ENCODE measurements at regions not wholly inside any gene's neighbourhood (a gene's known extent, or its start where the extent isn't known, plus 50 kb on each side); places are given as distances from the start of the nearest gene placed in this dataset.

DNA sequence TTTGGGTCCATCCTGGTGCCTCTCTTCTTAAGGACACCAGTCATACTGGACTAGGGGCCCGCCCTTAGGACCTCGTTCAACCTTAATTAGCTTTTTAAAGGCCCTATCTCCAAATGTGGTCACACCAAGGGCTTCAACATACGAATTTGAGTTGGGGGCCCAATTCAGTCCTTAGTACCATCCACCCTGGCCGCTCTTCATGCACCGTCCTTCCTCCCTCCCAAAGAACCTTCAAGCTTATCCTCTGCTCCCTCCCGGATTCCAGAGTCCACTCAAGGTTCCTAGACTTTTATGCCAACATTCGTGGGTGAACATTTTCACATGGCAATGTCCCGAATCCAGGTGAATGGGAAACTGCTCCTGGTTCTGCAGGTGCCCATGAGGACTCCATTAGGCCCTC lies 201.3 kb upstream of the IGF1R start:
- H3K27me3 ChIP-seq (ENCODE audit: control insufficient read depth in 3 of 3, insufficient read depth in 3 of 3, low read length in 3 of 3): peaks cover 6 to 33% (median 10%) of the 10 kb centered on the region in 3 donors
- no peak overlapping the region for H3K27ac ChIP-seq (ENCODE audit: low read depth, low read length)
- H3K9ac ChIP-seq (ENCODE audit: low read depth in 1 of 3, low read length in 3 of 3): no peak overlapping the region
- no peaks in the 10 kb centered on the region for H3K36me3 ChIP-seq (ENCODE audit: control insufficient read depth in 3 of 3, insufficient read depth in 3 of 3, low read length in 3 of 3)
- H3K9me3 ChIP-seq (ENCODE audit: control insufficient read depth in 3 of 3, low read length in 3 of 3): no peaks in the 10 kb centered on the region
- peaks cover 0 to 4% (median 0%) of the 10 kb centered on the region in 3 donors for H3K4me1 ChIP-seq (ENCODE audit: control insufficient read depth in 3 of 3, insufficient read depth in 3 of 3, low read length in 3 of 3)
- H3K4me3 ChIP-seq (ENCODE audit: low read length in 3 of 3): no peak overlapping the region

- no peaks in the 10 kb centered on the region for H3K9me3 ChIP-seq (ENCODE audit: control insufficient read depth in 3 of 3, low read length in 3 of 3)
- H3K27ac ChIP-seq (ENCODE audit: low read depth, low read length): no peak overlapping the region
- H3K4me1 ChIP-seq (ENCODE audit: control insufficient read depth in 3 of 3, insufficient read depth in 3 of 3, low read length in 3 of 3): no peaks in the 10 kb centered on the region
- no peaks in the 10 kb centered on the region for H3K36me3 ChIP-seq (ENCODE audit: control insufficient read depth in 3 of 3, insufficient read depth in 3 of 3, low read length in 3 of 3)
- H3K4me3 ChIP-seq (ENCODE audit: low read length in 3 of 3): no peak overlapping the region
- H3K27me3 ChIP-seq (ENCODE audit: control insufficient read depth in 3 of 3, insufficient read depth in 3 of 3, low read length in 3 of 3): peaks cover 0 to 14% (median 3%) of the 10 kb centered on the region in 3 donors
- no peak overlapping the region for H3K9ac ChIP-seq (ENCODE audit: low read depth in 1 of 3, low read length in 3 of 3)
Observed at GRCh38 chr15:98451236-98451635, 197.1 kb upstream of the IGF1R start.

DNA sequence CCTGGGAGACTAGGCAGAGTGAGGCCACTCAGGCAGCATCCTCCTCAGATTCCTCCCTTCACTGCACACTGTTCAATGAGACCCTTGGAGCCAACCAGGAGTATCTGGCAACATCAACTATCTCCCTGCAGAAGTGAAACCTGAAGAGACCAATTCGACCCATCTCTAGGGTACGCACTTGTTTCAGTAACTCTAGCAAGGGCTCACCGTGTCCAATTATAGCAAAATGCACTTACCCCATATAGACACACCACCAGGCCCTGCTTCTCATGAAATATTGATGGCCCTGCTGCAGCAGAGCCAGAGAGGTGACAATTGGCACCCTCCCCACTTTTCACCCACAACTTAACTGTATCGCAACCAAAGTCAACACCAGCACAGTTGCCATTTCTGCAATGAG lies 196.1 kb upstream of the IGF1R start:
- Histone ChIP-seq H3K9ac (ENCODE audit: low read depth in 1 of 3, low read length in 3 of 3) (no peak overlapping the region), H3K36me3 (ENCODE audit: control insufficient read depth in 3 of 3, insufficient read depth in 3 of 3, low read length in 3 of 3) (no peaks in the 10 kb centered on the region), H3K4me1 (ENCODE audit: control insufficient read depth in 3 of 3, insufficient read depth in 3 of 3, low read length in 3 of 3) (no peaks in the 10 kb centered on the region), H3K27ac (ENCODE audit: low read depth, low read length) (no peak overlapping the region), H3K4me3 (ENCODE audit: low read length in 3 of 3) (no peak overlapping the region), H3K27me3 (ENCODE audit: control insufficient read depth in 3 of 3, insufficient read depth in 3 of 3, low read length in 3 of 3) (peaks cover 0 to 10% (median 0%) of the 10 kb centered on the region in 3 donors), H3K9me3 (ENCODE audit: control insufficient read depth in 3 of 3, low read length in 3 of 3) (no peaks in the 10 kb centered on the region)

- Histone ChIP-seq H3K9me3 (ENCODE audit: control insufficient read depth in 3 of 3, low read length in 3 of 3) (no peaks in the 10 kb centered on the region), H3K36me3 (ENCODE audit: control insufficient read depth in 3 of 3, insufficient read depth in 3 of 3, low read length in 3 of 3) (no peaks in the 10 kb centered on the region), H3K27me3 (ENCODE audit: control insufficient read depth in 3 of 3, insufficient read depth in 3 of 3, low read length in 3 of 3) (peaks cover 0 to 4% (median 0%) of the 10 kb centered on the region in 3 donors), H3K27ac (ENCODE audit: low read depth, low read length) (no peak overlapping the region), H3K9ac (ENCODE audit: low read depth in 1 of 3, low read length in 3 of 3) (no peak overlapping the region), H3K4me1 (ENCODE audit: control insufficient read depth in 3 of 3, insufficient read depth in 3 of 3, low read length in 3 of 3) (no peaks in the 10 kb centered on the region), H3K4me3 (ENCODE audit: low read length in 3 of 3) (no peak overlapping the region)
Observed at GRCh38 chr15:98455904-98456303, 192.4 kb upstream of the IGF1R start.

- Histone ChIP-seq H3K36me3 (ENCODE audit: control insufficient read depth in 3 of 3, insufficient read depth in 3 of 3, low read length in 3 of 3) (no peaks in the 10 kb centered on the region), H3K4me3 (ENCODE audit: low read length in 3 of 3) (no peak overlapping the region), H3K4me1 (ENCODE audit: control insufficient read depth in 3 of 3, insufficient read depth in 3 of 3, low read length in 3 of 3) (no peaks in the 10 kb centered on the region), H3K27me3 (ENCODE audit: control insufficient read depth in 3 of 3, insufficient read depth in 3 of 3, low read length in 3 of 3) (peaks cover 0 to under 1% (median 0%) of the 10 kb centered on the region in 3 donors), H3K9me3 (ENCODE audit: control insufficient read depth in 3 of 3, low read length in 3 of 3) (peaks cover 2 to 7% (median 2%) of the 10 kb centered on the region in 3 donors), H3K27ac (ENCODE audit: low read depth, low read length) (no peak overlapping the region), H3K9ac (ENCODE audit: low read depth in 1 of 3, low read length in 3 of 3) (no peak overlapping the region)
Observed at GRCh38 chr15:98476559-98476958, 171.8 kb upstream of the IGF1R start.

- H3K9me3 ChIP-seq (ENCODE audit: control insufficient read depth in 3 of 3, low read length in 3 of 3): peaks cover 0 to 14% (median 4%) of the 10 kb centered on the region in 3 donors
- no peak overlapping the region for H3K4me3 ChIP-seq (ENCODE audit: low read length in 3 of 3)
- no peaks in the 10 kb centered on the region for H3K4me1 ChIP-seq (ENCODE audit: control insufficient read depth in 3 of 3, insufficient read depth in 3 of 3, low read length in 3 of 3)
- H3K36me3 ChIP-seq (ENCODE audit: control insufficient read depth in 3 of 3, insufficient read depth in 3 of 3, low read length in 3 of 3): no peaks in the 10 kb centered on the region
- H3K27ac ChIP-seq (ENCODE audit: low read depth, low read length): no peak overlapping the region
- peaks cover 0 to 5% (median 0%) of the 10 kb centered on the region in 3 donors for H3K27me3 ChIP-seq (ENCODE audit: control insufficient read depth in 3 of 3, insufficient read depth in 3 of 3, low read length in 3 of 3)
- H3K9ac ChIP-seq (ENCODE audit: low read depth in 1 of 3, low read length in 3 of 3): no peak overlapping the region
Observed at GRCh38 chr15:98480844-98481243, 167.5 kb upstream of the IGF1R start.

GRCh38 chr15:98483575-98484130 lies 164.7 kb upstream of the IGF1R start:
- Histone ChIP-seq H3K9me3 (ENCODE audit: control insufficient read depth in 3 of 3, low read length in 3 of 3) (peaks cover 0 to 10% (median 4%) of the 10 kb centered on the region in 3 donors), H3K27me3 (ENCODE audit: control insufficient read depth in 3 of 3, insufficient read depth in 3 of 3, low read length in 3 of 3) (peaks cover 0 to 5% (median 0%) of the 10 kb centered on the region in 3 donors), H3K4me3 (ENCODE audit: low read length in 3 of 3) (no peak overlapping the region), H3K4me1 (ENCODE audit: control insufficient read depth in 3 of 3, insufficient read depth in 3 of 3, low read length in 3 of 3) (no peaks in the 10 kb centered on the region), H3K36me3 (ENCODE audit: control insufficient read depth in 3 of 3, insufficient read depth in 3 of 3, low read length in 3 of 3) (no peaks in the 10 kb centered on the region), H3K27ac (ENCODE audit: low read depth, low read length) (no peak overlapping the region), H3K9ac (ENCODE audit: low read depth in 1 of 3, low read length in 3 of 3) (no peak overlapping the region)

GRCh38 chr15:98484914-98485313 lies 163.4 kb upstream of the IGF1R start:
- H3K9ac ChIP-seq (ENCODE audit: low read depth in 1 of 3, low read length in 3 of 3): no peak overlapping the region
- no peak overlapping the region for H3K27ac ChIP-seq (ENCODE audit: low read depth, low read length)
- H3K4me1 ChIP-seq (ENCODE audit: control insufficient read depth in 3 of 3, insufficient read depth in 3 of 3, low read length in 3 of 3): no peaks in the 10 kb centered on the region
- no peaks in the 10 kb centered on the region for H3K36me3 ChIP-seq (ENCODE audit: control insufficient read depth in 3 of 3, insufficient read depth in 3 of 3, low read length in 3 of 3)
- peaks cover 0 to 5% (median 0%) of the 10 kb centered on the region in 3 donors for H3K27me3 ChIP-seq (ENCODE audit: control insufficient read depth in 3 of 3, insufficient read depth in 3 of 3, low read length in 3 of 3)
- H3K9me3 ChIP-seq (ENCODE audit: control insufficient read depth in 3 of 3, low read length in 3 of 3): peaks cover 0 to 10% (median 4%) of the 10 kb centered on the region in 3 donors
- no peak overlapping the region for H3K4me3 ChIP-seq (ENCODE audit: low read length in 3 of 3)

GRCh38 chr15:98485451-98485850 lies 162.9 kb upstream of the IGF1R start:
- H3K4me1 ChIP-seq (ENCODE audit: control insufficient read depth in 3 of 3, insufficient read depth in 3 of 3, low read length in 3 of 3): no peaks in the 10 kb centered on the region

DNA sequence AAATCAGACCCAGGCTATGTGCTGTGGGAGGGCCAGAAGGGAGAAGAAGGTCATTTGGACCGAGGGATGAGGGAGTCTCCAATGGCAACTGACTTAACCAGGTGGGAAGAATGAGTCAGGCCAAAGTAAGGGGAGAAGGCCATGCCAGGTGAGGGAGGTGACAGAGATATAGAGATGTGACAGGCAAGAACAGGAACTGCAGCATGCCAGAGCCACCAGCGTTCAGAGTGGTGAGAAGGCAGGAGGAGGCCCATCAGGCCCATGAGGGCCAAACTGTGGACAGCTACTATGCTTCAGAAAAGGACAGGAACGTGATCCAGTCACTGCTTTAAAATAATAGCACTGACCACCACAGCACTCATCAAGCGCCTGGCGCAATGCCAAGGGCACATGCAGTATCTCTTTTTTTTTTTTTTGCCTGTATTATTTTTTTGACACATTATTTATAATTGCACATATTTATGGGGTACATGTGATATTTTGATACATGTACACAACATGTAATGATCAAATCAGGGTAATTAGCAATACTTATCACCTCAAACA lies 154.3 kb upstream of the IGF1R start:
- Histone ChIP-seq H3K9me3 (ENCODE audit: control insufficient read depth in 3 of 3, low read length in 3 of 3) (no peaks in the 10 kb centered on the region), H3K27me3 (ENCODE audit: control insufficient read depth in 3 of 3, insufficient read depth in 3 of 3, low read length in 3 of 3) (peaks cover 0 to 2% (median 0%) of the 10 kb centered on the region in 3 donors), H3K36me3 (ENCODE audit: control insufficient read depth in 3 of 3, insufficient read depth in 3 of 3, low read length in 3 of 3) (no peaks in the 10 kb centered on the region), H3K9ac (ENCODE audit: low read depth in 1 of 3, low read length in 3 of 3) (no peak overlapping the region), H3K27ac (ENCODE audit: low read depth, low read length) (no peak overlapping the region), H3K4me3 (ENCODE audit: low read length in 3 of 3) (no peak overlapping the region), H3K4me1 (ENCODE audit: control insufficient read depth in 3 of 3, insufficient read depth in 3 of 3, low read length in 3 of 3) (no peaks in the 10 kb centered on the region)

More at GRCh38 chr15:98485451-98485850, 162.9 kb upstream of the IGF1R start:
- Histone ChIP-seq H3K9ac (ENCODE audit: low read depth in 1 of 3, low read length in 3 of 3) (no peak overlapping the region), H3K9me3 (ENCODE audit: control insufficient read depth in 3 of 3, low read length in 3 of 3) (peaks cover 0 to 10% (median 4%) of the 10 kb centered on the region in 3 donors), H3K36me3 (ENCODE audit: control insufficient read depth in 3 of 3, insufficient read depth in 3 of 3, low read length in 3 of 3) (no peaks in the 10 kb centered on the region), H3K27me3 (ENCODE audit: control insufficient read depth in 3 of 3, insufficient read depth in 3 of 3, low read length in 3 of 3) (peaks cover 0 to 5% (median 0%) of the 10 kb centered on the region in 3 donors), H3K4me3 (ENCODE audit: low read length in 3 of 3) (no peak overlapping the region), H3K27ac (ENCODE audit: low read depth, low read length) (no peak overlapping the region)
